VCaP (cell line): ENCODE measurements at regions not wholly inside any gene's neighbourhood (a gene's known extent, or its start where the extent isn't known, plus 50 kb on each side); places are given as distances from the start of the nearest gene placed in this dataset.

Experiments
- H3K27ac ChIP-seq: fragments of 450-650 bp; 2 replicates; pipeline ENCODE4 v1.5.1; 2017
- CTCF ChIP-seq: fragments of 450-650 bp; conservative IDR thresholded peaks from 2 replicates; pipeline ENCODE4 v1.5.1; 2017; ENCODE audit warnings: mild to moderate bottlenecking, moderate library complexity

GRCh38 chr18:51884039-51884438 is 456.0 kb upstream of the DCC start:
- no peak overlapping the region for H3K27ac ChIP-seq
- no peak for TF ChIP-seq CTCF

GRCh38 chr18:51890762-51891161 is 449.2 kb upstream of the DCC start:
- H3K27ac ChIP-seq = no peak overlapping the region

GRCh38 chr18:51891876-51892275 is 448.1 kb upstream of the DCC start:
- TF ChIP-seq CTCF = no peak
- no peak overlapping the region for H3K27ac ChIP-seq

More at GRCh38 chr18:51890762-51891161, 449.2 kb upstream of the DCC start:
- TF ChIP-seq CTCF = no peak

- no peak for TF ChIP-seq CTCF
These were observed 442.1 kb upstream of the DCC start for GRCh38 chr18:51897884-51898283.

GRCh38 chr18:51907687-51908597 is 432.1 kb upstream of the DCC start:
- no peak overlapping the region for H3K27ac ChIP-seq
- no peak for TF ChIP-seq CTCF

More at GRCh38 chr18:51897884-51898283, 442.1 kb upstream of the DCC start:
- no peak overlapping the region for H3K27ac ChIP-seq

- no peak overlapping the region for H3K27ac ChIP-seq
- no peak for TF ChIP-seq CTCF
These were observed 431.4 kb upstream of the DCC start for GRCh38 chr18:51908598-51908944.

GRCh38 chr18:51911584-51911983 is 428.4 kb upstream of the DCC start:
- no peak for TF ChIP-seq CTCF
- H3K27ac ChIP-seq = no peak overlapping the region
